MM.1S (cell line): ENCODE measurements at regions not wholly inside any gene's neighbourhood (a gene's known extent, or its start where the extent isn't known, plus 50 kb on each side); places are given as distances from the start of the nearest gene placed in this dataset.
A peak's percentile ranks its signal among the peaks of the same experiment; 100 is the strongest.

Experiments
- DNase-seq: peaks from one replicate; pipeline ENCODE4 v3.0.0-alpha.2; 2015
- H2AFZ ChIP-seq: fragments of 300-600 bp; sonication (generic); 2 replicates; pipeline ENCODE4 v1.6.0; 2016; ENCODE audit warnings: antibody characterized with exemption, low read length
- H3F3A ChIP-seq: fragments of 300-600 bp; sonication (generic); 2 replicates; pipeline ENCODE4 v1.6.1; 2016; ENCODE audit warnings: mild to moderate bottlenecking, antibody characterized with exemption, low read length, moderate library complexity, mixed read lengths; ENCODE audit not compliant: insufficient read depth
- H3K27ac ChIP-seq: fragments of 300-600 bp; sonication (generic); 2 replicates; pipeline ENCODE4 v1.5.1; 2016; ENCODE audit warnings: mild to moderate bottlenecking, low read length
- H3K27me3 ChIP-seq: fragments of 300-600 bp; sonication (generic); replicated peaks from 2 replicates; pipeline ENCODE4 v1.6.0; 2016; ENCODE audit warnings: low read length; ENCODE audit not compliant: insufficient read depth
- H3K36me3 ChIP-seq: fragments of 300-600 bp; sonication (generic); replicated peaks from 2 replicates; pipeline ENCODE4 v1.6.1; 2016; ENCODE audit warnings: mild to moderate bottlenecking, low read length, mixed read lengths; ENCODE audit not compliant: insufficient read depth
- H3K4me1 ChIP-seq: fragments of 300-600 bp; sonication (generic); 2 replicates; pipeline ENCODE4 v1.6.1; 2016; ENCODE audit warnings: low read length, mixed read lengths
- H3K4me2 ChIP-seq: fragments of 300-600 bp; sonication (generic); 2 replicates; pipeline ENCODE4 v1.6.0; 2016; ENCODE audit warnings: low read depth, low read length
- H3K4me3 ChIP-seq: fragments of 300-600 bp; sonication (generic); 2 replicates; pipeline ENCODE4 v1.5.1; 2016; ENCODE audit warnings: low read length, mixed read lengths
- H3K79me2 ChIP-seq: fragments of 300-600 bp; sonication (generic); 2 replicates; pipeline ENCODE4 v1.6.1; 2016; ENCODE audit warnings: mixed run types, low read length, mixed read lengths
- H3K9ac ChIP-seq: fragments of 300-600 bp; sonication (generic); 2 replicates; pipeline ENCODE4 v1.6.1; 2016; ENCODE audit warnings: low read length, mixed read lengths
- H3K9me2 ChIP-seq: fragments of 300-600 bp; sonication (generic); replicated peaks from 2 replicates; pipeline ENCODE4 v1.6.1; 2016; ENCODE audit warnings: mild to moderate bottlenecking, low read length, mixed read lengths; ENCODE audit not compliant: insufficient read depth
- H3K9me3 ChIP-seq: fragments of 300-600 bp; sonication (generic); replicated peaks from 2 replicates; pipeline ENCODE4 v1.6.1; 2016; ENCODE audit warnings: mild to moderate bottlenecking, low read length, mixed read lengths; ENCODE audit not compliant: insufficient read depth
- H4K20me1 ChIP-seq: fragments of 300-600 bp; sonication (generic); 2 replicates; pipeline ENCODE4 v1.6.1; 2016; ENCODE audit warnings: mild to moderate bottlenecking, low read length, moderate library complexity, mixed read lengths; ENCODE audit not compliant: insufficient read depth
- EZH2 ChIP-seq: fragments of 300-600 bp; sonication (generic); optimal IDR thresholded peaks from 2 replicates; pipeline ENCODE3; 2017; ENCODE audit warnings: low read depth, mild to moderate bottlenecking, antibody characterized with exemption, low read length, mixed read lengths
- EZH2phosphoT487 ChIP-seq: fragments of 300-600 bp; sonication (generic); IDR thresholded peaks from 2 replicates; pipeline ENCODE4 v1.6.1; 2018; ENCODE audit warnings: antibody characterized with exemption, low read length
- TF ChIP-seq, protein P1 (sequence below): fragments of 300-600 bp; sonication (generic); IDR thresholded peaks from 2 replicates; pipeline ENCODE4 v1.5.1; 2016; ENCODE audit warnings: antibody characterized with exemption, low read length, mixed read lengths

DNA sequence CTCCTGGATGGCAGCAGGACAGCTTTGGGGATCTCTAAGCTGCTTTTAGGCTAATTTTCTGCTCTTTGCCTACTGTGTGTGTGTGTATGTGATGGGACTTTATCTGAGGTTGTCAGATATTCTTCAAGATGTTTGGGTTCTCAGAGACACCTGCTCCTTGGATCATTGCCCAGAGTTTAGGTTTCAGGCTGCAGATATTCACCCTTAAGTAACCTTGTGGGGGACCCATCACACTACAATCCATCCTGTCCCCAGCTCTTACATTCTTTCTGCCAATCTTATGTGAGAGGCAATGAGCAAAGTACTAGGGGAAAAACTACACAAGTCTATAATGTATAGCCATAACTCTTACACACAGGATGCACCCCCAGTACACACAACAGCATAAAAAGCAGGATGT lies 263.0 kb upstream of the ZWINT start:
- DNase-seq, result peak; percentile 16
- H2AFZ ChIP-seq, result no peak overlapping the region
- TF ChIP-seq, protein P1, sequence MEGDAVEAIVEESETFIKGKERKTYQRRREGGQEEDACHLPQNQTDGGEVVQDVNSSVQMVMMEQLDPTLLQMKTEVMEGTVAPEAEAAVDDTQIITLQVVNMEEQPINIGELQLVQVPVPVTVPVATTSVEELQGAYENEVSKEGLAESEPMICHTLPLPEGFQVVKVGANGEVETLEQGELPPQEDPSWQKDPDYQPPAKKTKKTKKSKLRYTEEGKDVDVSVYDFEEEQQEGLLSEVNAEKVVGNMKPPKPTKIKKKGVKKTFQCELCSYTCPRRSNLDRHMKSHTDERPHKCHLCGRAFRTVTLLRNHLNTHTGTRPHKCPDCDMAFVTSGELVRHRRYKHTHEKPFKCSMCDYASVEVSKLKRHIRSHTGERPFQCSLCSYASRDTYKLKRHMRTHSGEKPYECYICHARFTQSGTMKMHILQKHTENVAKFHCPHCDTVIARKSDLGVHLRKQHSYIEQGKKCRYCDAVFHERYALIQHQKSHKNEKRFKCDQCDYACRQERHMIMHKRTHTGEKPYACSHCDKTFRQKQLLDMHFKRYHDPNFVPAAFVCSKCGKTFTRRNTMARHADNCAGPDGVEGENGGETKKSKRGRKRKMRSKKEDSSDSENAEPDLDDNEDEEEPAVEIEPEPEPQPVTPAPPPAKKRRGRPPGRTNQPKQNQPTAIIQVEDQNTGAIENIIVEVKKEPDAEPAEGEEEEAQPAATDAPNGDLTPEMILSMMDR, result no peak
- TF ChIP-seq EZH2 (no peak), EZH2phosphoT487 (no peak)
- H3F3A ChIP-seq, result no peaks in the 10 kb centered on the region
- H3K4me1 ChIP-seq, result 0 out of 2 replicates have a peak, but pooled peaks cover 5% of the 10 kb centered on the region
- H3K9me2 ChIP-seq, result no peaks in the 10 kb centered on the region
- no peaks in the 10 kb centered on the region for H3K27me3 ChIP-seq
- H3K4me2 ChIP-seq, result no peak overlapping the region
- H3K9me3 ChIP-seq, result no peaks in the 10 kb centered on the region
- H3K9ac ChIP-seq, result no peak overlapping the region
- H3K27ac ChIP-seq, result no peak overlapping the region
- H3K79me2 ChIP-seq, result no peaks in the 10 kb centered on the region
- H3K36me3 ChIP-seq, result no peaks in the 10 kb centered on the region
- H3K4me3 ChIP-seq, result no peak overlapping the region
- H4K20me1 ChIP-seq, result no peaks in the 10 kb centered on the region

DNA sequence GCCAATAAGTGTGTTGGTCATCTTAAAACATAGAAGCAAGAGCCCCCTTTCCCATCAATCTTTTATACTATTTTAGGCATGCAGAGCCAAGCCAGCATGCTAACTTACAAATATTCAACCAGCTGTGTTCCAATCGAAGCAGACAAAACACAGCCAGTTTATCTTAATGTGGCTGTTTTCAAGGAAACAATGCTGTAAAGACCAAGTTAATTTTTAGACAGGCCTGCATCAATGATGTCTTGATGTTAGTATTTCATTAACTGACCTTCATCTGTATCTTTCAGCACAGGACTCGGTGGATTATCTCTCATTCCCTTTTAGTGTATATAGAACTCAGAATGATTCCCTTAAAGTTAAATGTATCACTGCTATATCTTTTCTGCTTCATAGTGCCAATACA lies 262.0 kb upstream of the ZWINT start:
- Histone ChIP-seq H3K4me2 (no peak overlapping the region), H4K20me1 (no peaks in the 10 kb centered on the region), H3K9me3 (no peaks in the 10 kb centered on the region), H3K36me3 (no peaks in the 10 kb centered on the region), H3K4me3 (no peak overlapping the region), H2AFZ (no peak overlapping the region), H3F3A (no peaks in the 10 kb centered on the region), H3K4me1 (0 out of 2 replicates have a peak, but pooled peaks cover 5% of the 10 kb centered on the region), H3K9me2 (no peaks in the 10 kb centered on the region), H3K79me2 (no peaks in the 10 kb centered on the region), H3K27me3 (no peaks in the 10 kb centered on the region), H3K27ac (no peak overlapping the region), H3K9ac (no peak overlapping the region)
- TF ChIP-seq EZH2phosphoT487, result no peak
- no peak for TF ChIP-seq EZH2
- TF ChIP-seq, protein P1, result no peak
- DNase-seq, result no peak

DNA sequence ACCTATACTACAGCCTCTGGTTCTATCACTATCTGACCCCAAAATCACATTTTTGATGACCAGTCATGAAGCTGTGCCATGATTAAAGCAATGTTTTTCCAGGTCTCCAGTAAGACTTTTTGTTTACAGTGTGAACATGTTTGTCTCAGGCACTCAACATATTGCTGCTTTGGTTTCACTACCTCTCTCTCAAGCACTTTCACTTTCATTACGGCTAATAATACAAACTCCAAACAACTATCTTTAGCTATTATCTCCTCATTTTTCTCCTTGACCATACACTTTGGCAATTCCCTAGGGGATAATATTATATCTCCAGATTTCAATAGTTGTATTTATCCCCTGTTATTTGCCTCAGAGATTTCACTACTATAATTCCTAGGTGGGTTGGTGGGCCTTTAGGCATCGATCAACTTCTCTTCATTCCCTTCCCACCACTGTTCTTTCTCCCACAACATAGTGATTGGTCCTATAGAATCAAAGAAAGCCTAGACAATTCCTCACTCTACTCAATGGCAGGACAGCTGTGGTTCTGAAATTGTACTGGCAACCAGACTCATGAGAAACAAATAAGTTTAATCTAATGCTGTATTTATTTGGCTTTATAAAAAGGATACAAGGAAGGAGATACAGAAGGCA lies 261.4 kb upstream of the ZWINT start:
- Histone ChIP-seq H2AFZ (no peak overlapping the region), H3K27ac (no peak overlapping the region), H3K27me3 (no peaks in the 10 kb centered on the region), H3K79me2 (no peaks in the 10 kb centered on the region), H3K4me1 (0 out of 2 replicates have a peak, but pooled peaks cover 5% of the 10 kb centered on the region), H3K9ac (no peak overlapping the region), H3K9me2 (no peaks in the 10 kb centered on the region), H3K9me3 (no peaks in the 10 kb centered on the region), H3K4me3 (no peak overlapping the region), H3K4me2 (peak overlapping the region; percentile 14), H3F3A (no peaks in the 10 kb centered on the region), H4K20me1 (no peaks in the 10 kb centered on the region), H3K36me3 (no peaks in the 10 kb centered on the region)
- TF ChIP-seq EZH2, result no peak
- no peak for TF ChIP-seq EZH2phosphoT487
- TF ChIP-seq, protein P1, result no peak
- peak; percentile 47 for DNase-seq
